ENCODE measurements at regions not wholly inside any gene's neighbourhood (a gene's known extent, or its start where the extent isn't known, plus 50 kb on each side); places are given as distances from the start of the nearest gene placed in this dataset.
"Not testable (repeated sequence)": the region's sequence is repeated elsewhere in the genome, so short reads cannot be mapped to it uniquely, and the experiment has no call there.

- no peak for DNase-seq
Observed at GRCh38 chr6:112401083-112401482, 54.0 kb downstream of the RFPL4B start.

DNA sequence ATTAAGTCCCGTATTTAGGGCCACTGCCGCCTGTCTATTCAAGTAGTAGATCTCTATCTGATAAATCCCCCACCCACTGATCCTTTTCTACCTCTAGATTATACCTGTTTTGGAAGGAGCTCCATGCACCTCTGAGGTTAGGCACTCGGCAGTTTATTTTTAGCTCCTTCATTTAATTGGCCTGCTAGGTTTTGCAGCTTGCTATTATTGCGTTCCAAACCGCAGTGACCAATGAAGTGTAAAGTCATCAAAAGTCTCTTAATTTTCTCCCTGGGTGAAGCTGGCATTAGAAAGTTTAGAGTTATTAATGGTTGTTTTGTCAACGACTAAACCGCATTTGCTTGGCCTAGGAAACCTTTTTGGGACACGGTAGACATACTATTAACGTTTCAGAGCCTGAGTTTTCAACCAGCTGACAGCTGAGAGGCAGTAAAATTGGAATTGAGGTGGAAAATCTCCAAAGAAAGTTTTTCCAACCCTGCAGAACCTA, 60.0 kb downstream of the RFPL4B start:
- no peak for DNase-seq

DNA sequence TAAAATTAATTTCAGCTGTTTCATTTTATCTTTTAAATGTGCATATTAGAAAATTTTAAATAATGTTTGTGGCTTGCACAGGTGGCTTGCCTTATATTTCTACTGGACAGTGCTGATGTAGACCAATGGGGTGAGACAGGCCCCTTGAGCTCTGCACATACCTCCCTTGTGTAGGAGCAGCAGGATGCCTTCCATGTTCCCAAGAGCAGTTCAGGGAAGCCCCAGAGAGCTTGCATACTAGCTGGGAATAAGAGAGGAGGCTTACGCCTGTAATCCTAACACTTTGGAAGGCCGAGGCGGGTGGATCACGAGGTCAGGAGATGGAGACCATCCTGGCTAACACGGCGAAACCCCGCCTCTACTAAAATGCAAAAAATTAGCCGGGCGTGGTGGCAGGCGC, 61.4 kb downstream of the RFPL4B start:
- DNase-seq, result no peak

DNA sequence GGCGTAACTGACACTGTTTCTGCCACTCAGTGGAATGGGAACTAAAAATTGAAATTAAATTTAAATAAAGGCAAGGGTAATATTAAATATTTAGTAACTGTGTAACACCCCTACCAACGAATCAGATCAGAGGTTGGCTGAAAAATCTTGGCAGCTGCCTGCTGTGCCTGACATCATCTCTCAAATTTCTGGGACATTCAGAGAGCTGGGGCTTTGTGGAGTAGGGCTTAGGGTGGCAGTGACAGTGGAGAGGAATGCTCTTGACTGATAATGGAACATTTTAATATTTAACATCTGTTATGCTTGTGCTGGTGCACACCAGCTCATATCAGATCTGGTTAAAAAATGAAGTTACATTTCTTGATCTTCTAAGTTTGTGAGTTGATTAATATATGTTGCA, 62.2 kb downstream of the RFPL4B start:
- no peak for DNase-seq

GRCh38 chr6:112413780-112414179, 66.7 kb downstream of the RFPL4B start:
- DNase-seq, result no peak

GRCh38 chr6:112415366-112415765, 68.2 kb downstream of the RFPL4B start:
- no peak for DNase-seq

DNA sequence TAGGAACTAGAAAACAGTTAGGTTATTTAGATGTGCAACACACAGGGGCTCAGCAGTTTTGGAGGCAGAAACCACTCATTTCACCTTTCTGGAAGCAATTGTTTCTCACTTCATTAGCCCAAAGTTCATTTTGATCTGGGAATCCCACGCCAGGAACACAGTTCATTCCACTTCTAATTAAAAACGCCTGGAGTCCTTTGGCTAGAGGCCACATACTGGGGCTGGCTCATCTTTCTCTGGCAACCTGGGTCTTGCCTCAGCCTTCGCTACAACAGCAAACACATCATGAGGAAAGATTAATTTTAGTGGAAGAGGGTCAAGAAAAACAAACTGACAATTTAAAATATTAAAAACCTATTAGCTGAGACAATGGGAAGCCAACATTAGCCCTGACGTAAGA, 69.7 kb downstream of the RFPL4B start:
- no peak for DNase-seq

GRCh38 chr6:112427011-112427410, 79.9 kb downstream of the RFPL4B start:
- DNase-seq, result not testable (repeated sequence)

DNA sequence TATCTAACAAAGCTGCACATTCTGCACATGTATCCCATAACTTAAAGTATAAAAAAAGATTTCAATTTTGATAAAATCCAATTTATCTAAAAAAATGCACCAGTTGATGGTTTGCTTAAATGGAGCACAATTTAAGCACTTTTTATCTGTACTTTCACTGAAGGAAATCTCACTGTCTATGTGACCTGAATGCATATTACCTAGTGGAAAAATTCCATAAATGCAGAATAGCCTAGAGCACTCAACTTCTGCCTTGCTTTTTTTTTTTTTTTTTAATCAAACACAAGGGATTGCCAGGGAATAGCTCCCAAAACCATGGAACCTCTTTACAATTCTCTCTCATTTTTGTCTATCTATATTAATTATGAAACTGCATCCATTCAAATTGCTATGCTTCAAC, 80.4 kb downstream of the RFPL4B start:
- no peak for DNase-seq

DNA sequence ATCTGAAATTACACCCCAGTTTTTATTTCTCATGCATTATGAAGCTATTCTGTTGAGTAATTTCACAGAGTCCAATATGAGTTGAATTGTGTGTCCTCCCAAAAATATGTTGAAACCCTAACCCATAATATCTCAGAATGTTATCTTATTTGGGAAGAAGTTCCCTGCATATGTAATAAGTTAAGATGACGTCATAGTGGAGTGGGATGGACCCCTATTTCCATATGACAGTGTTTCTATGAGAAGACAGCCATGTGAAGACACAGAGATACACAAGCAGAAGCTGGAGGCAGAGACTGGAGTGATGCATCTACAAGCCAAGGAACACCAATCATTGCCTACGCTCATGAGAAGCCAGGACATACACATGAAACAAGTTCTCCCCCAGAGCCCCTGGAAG, 81.3 kb downstream of the RFPL4B start:
- no peak for DNase-seq

GRCh38 chr6:112429226-112429625, 82.1 kb downstream of the RFPL4B start:
- DNase-seq, result peak; percentile 32

DNA sequence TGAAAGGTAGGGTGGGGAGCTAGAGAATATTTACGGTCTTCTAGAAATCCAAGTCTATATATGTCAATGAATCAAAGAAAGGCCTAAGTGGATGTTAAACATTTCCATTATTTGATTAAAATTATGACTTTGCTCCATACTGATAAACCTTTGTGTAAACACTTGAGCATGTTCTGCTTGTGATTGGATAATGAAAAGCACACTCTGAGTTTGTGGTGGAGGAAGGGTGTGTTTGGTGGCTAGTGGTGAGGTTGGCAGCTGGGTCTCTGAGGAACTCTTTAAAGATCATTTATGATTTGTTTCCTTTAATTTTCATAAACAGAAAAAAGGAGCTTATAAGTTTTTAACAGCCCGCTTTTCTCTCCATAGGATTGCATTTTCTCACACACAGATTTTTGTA, 84.7 kb downstream of the RFPL4B start:
- no peak for DNase-seq

GRCh38 chr6:112432853-112433252, 85.7 kb downstream of the RFPL4B start:
- DNase-seq, result no peak

DNA sequence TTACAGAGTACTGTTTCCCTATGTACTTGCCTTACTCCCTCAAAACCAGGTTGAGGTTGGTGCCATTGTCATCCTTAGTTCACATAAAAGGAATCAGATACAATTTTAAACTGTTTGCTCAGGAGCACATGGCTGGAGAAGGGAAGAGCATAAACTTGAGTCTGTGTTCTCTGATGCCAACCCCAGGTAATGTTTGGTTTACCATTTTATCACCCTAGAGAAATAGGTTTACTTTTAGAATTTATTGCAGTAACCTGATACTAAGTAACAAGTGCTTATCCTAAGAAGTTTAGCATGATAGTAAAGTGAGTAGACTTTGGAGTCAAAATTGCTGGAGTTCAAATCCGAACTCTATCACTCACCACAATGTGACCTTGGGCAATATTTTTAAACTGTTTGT, 86.3 kb downstream of the RFPL4B start:
- no peak for DNase-seq

GRCh38 chr6:112434896-112435435, 87.8 kb downstream of the RFPL4B start:
- no peak for DNase-seq

GRCh38 chr6:112437058-112437457, 89.9 kb downstream of the RFPL4B start:
- DNase-seq, result no peak

DNA sequence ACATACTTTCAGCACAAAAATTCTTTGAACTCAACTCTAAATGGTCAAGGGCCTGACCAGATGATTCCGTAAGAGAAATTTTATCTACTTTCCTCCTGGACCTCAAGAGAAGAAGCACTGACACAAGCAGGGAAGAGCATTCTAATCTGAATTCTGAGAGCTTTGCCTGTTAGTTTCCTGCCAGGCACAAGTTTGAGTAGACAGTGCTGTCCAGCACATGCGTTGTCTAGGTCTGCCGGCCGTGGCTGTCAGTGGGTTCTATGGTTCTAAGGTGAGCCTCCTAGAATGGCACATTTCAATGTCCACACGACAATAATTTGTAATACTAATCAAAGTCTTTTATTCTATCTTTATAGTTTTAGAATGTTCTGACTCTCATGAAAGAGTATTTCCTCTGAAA, 91.9 kb downstream of the RFPL4B start:
- DNase-seq, result no peak

DNA sequence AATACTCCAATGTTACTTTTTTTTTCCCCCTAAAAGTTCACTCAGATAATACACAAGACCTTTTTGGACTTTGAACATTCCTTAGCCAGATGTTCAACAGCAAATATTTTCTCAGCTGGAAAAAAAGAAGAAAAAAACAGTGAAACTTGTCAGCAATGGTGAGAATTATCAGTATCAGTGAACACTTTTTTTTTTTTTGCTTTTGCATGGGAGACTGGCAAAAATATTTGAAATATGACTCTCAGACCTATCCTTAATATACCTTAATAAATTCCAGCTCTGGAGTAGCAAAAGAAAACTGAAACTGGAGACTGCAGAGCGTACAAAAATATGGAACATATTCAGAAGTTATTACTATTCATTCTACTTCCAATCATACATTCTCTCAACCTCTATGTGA, 92.3 kb downstream of the RFPL4B start:
- no peak for DNase-seq

- no peak for DNase-seq
Observed at GRCh38 chr6:112441607-112442006, 94.5 kb downstream of the RFPL4B start.

DNA sequence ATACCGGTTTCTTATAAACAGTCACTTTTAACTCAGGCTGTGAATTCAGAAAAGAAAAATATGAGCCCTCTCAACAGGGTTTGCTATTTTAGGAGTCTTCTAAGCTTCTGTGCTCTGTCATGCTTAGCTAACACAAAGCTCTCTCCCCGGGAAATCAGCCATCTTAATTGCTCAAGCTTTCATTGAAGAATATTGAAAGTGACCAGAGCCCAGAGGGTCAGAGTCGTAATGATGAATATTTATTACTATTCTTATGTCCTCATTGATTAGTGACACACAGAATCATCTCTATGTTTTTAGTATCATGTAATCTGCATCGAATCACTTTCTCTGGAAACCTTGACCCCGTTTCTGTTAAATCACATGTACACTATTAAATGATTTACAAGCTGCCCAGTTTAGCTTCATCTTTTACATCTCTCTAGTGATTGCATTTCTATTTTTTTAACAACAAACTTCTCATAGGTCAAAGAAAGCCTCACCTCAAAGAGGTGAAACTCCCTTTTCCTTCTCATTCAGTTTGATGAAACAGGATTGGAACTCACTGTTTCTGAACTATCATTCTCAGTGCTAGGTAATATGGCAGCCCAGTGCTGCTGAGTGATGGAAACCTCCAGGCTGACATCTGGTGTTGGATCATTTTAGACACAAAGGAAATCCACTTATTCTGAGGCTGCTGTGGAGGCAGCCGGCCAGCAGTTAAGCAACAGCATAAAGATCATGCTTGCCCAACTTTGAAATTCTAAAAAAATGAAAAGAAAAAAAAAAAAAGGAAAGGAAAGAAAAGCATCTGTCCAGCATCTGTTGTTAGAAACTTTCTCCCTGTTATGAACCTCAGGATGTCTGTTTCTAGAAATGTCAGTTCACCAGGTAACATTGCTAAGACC, 96.3 kb downstream of the RFPL4B start:
- no peak for DNase-seq

- DNase-seq, result not testable (repeated sequence)
Observed at GRCh38 chr6:112448786-112449185, 101.7 kb downstream of the RFPL4B start.

GRCh38 chr6:112450663-112451062, 103.5 kb downstream of the RFPL4B start:
- DNase-seq, result no peak

DNA sequence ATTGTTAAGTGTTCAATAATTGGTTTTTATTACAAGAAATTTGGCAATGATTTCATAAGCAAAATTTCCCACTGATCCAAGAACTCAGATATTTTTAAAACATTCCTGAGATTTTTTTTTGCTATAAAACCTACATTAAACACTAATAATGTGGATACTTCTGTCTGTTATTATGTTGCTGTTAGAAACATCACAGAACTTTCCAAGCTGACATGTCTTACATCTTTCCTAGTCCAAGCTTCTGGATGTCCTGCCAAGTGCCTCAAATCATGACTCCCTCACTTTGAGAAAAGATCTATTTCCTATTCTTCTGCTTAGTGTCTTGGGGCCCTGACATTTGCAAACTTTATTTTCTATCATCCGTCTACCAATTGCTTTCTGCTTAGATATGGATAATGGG, 110.8 kb downstream of the RFPL4B start:
- DNase-seq, result no peak

DNA sequence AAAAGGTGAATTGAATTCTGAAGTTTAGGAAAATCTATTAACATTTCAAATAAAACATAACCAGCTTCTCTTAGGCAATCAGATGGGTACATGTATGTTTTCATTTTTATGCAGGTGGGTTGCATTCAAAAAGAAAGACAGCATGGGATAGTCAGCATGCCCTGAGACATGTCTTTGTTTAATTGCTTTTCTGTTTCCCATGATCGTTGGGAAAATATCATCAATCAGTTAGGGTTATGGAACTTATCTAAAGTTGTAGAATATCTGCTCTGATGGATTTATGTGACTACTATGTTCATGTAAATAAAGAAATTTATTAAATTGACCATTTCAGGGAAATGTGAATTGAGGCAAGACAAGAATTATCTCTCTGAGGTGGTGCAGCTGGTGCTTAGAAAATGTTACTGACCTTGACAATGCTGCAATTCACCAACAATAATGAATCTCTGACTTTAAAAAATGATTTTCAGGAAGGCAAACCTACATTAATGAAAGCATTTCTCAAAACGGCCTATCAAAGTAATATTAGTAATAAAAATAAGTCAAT, 112.7 kb downstream of the RFPL4B start:
- no peak for DNase-seq

Data from dermis blood vessel endothelial cell (primary cell).